ENCODE measurements at regions not wholly inside any gene's neighbourhood (a gene's known extent, or its start where the extent isn't known, plus 50 kb on each side); places are given as distances from the start of the nearest gene placed in this dataset.

DNA sequence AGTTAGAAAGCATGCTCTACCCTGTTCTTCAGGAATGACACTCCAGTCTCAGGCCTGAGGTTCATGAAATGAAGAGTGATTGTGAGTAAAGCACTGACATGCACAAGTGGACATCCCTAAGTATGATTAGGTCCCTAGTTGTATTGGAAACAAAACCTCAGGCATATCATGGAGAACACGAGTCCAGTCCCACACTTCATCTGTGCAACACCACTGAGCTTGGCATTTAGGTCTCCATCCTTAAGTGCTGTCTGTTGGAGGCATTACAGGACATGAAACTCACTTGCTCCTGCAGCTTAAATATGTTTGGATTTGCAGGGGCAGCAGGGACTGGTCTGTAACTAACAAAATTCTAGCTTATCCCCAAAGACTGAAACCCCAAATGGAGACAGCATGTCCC lies 250.3 kb upstream of the KLHL29 start:
- no peak for DNase-seq (ENCODE audit: low read depth, low spot score)
- Histone ChIP-seq H3K4me3 (ENCODE audit: low read depth in 2 of 2, low read length in 2 of 2) (no peak overlapping the region), H3K4me1 (ENCODE audit: control insufficient read depth, insufficient read depth, low read length) (no peaks in the 10 kb centered on the region), H3K9me3 (ENCODE audit: control insufficient read depth, insufficient read depth, low read depth, low read length) (no peaks in the 10 kb centered on the region), H3K27ac (ENCODE audit: low read length) (no peak overlapping the region), H3K27me3 (ENCODE audit: control insufficient read depth, insufficient read depth, low read length) (no peaks in the 10 kb centered on the region; the same call in 1 of the 2 replicates), H3K36me3 (ENCODE audit: control insufficient read depth, insufficient read depth, low read length) (no peaks in the 10 kb centered on the region)
- ATAC-seq: no peak
- ChIA-PET POLR2A (no interaction called here), CTCF (no interaction called here)
- intact Hi-C loops (cut with micrococcal nuclease; ENCODE audit: unreplicated experiment): no loop called here
- in situ Hi-C loops (cut with HindIII; ENCODE audit: low pct_unique_long_range_greater_than_20kb, low sequenced_read_pairs): no loop called here
- no TSS peak for BruUV-seq (replicated peaks)
- TF ChIP-seq POLR2AphosphoS5 (IDR thresholded peaks at IDR 0.05; ENCODE audit: low read depth, low read length): no peak
- TF ChIP-seq, protein P1, sequence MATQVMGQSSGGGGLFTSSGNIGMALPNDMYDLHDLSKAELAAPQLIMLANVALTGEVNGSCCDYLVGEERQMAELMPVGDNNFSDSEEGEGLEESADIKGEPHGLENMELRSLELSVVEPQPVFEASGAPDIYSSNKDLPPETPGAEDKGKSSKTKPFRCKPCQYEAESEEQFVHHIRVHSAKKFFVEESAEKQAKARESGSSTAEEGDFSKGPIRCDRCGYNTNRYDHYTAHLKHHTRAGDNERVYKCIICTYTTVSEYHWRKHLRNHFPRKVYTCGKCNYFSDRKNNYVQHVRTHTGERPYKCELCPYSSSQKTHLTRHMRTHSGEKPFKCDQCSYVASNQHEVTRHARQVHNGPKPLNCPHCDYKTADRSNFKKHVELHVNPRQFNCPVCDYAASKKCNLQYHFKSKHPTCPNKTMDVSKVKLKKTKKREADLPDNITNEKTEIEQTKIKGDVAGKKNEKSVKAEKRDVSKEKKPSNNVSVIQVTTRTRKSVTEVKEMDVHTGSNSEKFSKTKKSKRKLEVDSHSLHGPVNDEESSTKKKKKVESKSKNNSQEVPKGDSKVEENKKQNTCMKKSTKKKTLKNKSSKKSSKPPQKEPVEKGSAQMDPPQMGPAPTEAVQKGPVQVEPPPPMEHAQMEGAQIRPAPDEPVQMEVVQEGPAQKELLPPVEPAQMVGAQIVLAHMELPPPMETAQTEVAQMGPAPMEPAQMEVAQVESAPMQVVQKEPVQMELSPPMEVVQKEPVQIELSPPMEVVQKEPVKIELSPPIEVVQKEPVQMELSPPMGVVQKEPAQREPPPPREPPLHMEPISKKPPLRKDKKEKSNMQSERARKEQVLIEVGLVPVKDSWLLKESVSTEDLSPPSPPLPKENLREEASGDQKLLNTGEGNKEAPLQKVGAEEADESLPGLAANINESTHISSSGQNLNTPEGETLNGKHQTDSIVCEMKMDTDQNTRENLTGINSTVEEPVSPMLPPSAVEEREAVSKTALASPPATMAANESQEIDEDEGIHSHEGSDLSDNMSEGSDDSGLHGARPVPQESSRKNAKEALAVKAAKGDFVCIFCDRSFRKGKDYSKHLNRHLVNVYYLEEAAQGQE (IDR thresholded peaks at IDR 0.05; ENCODE audit: insufficient read depth in 1 of 2, low read depth in 2 of 2, low read length in 1 of 2): no peak
- TF ChIP-seq TCF7L2 (IDR thresholded peaks at IDR 0.05; ENCODE audit: low read depth, low read length): no peak
- no peak for TF ChIP-seq SIN3A (IDR thresholded peaks at IDR 0.05; ENCODE audit: borderline replicate concordance, insufficient read depth, low read depth, low read length)
- TF ChIP-seq, protein P2, sequence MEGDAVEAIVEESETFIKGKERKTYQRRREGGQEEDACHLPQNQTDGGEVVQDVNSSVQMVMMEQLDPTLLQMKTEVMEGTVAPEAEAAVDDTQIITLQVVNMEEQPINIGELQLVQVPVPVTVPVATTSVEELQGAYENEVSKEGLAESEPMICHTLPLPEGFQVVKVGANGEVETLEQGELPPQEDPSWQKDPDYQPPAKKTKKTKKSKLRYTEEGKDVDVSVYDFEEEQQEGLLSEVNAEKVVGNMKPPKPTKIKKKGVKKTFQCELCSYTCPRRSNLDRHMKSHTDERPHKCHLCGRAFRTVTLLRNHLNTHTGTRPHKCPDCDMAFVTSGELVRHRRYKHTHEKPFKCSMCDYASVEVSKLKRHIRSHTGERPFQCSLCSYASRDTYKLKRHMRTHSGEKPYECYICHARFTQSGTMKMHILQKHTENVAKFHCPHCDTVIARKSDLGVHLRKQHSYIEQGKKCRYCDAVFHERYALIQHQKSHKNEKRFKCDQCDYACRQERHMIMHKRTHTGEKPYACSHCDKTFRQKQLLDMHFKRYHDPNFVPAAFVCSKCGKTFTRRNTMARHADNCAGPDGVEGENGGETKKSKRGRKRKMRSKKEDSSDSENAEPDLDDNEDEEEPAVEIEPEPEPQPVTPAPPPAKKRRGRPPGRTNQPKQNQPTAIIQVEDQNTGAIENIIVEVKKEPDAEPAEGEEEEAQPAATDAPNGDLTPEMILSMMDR (IDR thresholded peaks at IDR 0.05): no peak

DNA sequence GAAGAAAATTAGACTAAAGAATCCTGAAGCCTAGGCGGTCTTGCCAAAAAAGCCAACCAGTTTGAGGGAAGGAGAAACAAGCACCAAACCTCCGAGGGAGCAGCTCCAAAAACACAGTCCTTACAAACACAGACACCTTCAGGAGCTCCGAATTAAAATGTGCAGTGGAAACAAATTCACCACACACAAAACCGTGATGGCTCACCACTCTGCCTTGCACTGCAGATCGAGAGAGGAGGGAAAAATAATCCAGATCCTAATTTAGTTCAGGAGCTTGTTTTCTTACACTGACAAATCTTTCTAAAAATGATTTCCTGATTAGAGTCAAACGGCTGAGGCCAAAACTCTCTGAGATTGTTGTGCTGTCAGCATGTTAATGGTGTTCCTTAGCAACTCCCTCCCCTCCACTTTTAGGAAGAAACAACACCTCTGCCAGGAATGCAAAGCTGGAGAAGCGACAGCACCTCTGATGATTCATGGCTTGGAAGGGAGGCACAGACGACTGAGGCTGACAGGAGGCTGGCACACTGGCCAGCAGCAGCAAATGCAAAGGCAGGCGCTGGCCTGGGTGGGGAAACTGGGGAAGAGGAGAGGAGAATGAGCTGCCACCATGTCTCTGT lies 249.4 kb upstream of the KLHL29 start:
- ChIA-PET CTCF (no interaction called here), POLR2A (no interaction called here)
- no TSS peak for BruUV-seq (replicated peaks)
- Histone ChIP-seq H3K27ac (ENCODE audit: low read length) (no peak overlapping the region), H3K27me3 (ENCODE audit: control insufficient read depth, insufficient read depth, low read length) (no peaks in the 10 kb centered on the region; the same call in 1 of the 2 replicates), H3K4me3 (ENCODE audit: low read depth in 2 of 2, low read length in 2 of 2) (no peak overlapping the region), H3K9me3 (ENCODE audit: control insufficient read depth, insufficient read depth, low read depth, low read length) (no peaks in the 10 kb centered on the region), H3K36me3 (ENCODE audit: control insufficient read depth, insufficient read depth, low read length) (no peaks in the 10 kb centered on the region), H3K4me1 (ENCODE audit: control insufficient read depth, insufficient read depth, low read length) (no peaks in the 10 kb centered on the region)
- DNase-seq (ENCODE audit: low read depth, low spot score) (no peak), ATAC-seq (no peak)
- intact Hi-C loops (cut with micrococcal nuclease; ENCODE audit: unreplicated experiment): no loop called here
- TF ChIP-seq, protein P1 (IDR thresholded peaks at IDR 0.05; ENCODE audit: insufficient read depth in 1 of 2, low read depth in 2 of 2, low read length in 1 of 2): no peak
- TF ChIP-seq POLR2AphosphoS5 (IDR thresholded peaks at IDR 0.05; ENCODE audit: low read depth, low read length): no peak
- no peak for TF ChIP-seq SIN3A (IDR thresholded peaks at IDR 0.05; ENCODE audit: borderline replicate concordance, insufficient read depth, low read depth, low read length)
- TF ChIP-seq, protein P2 (IDR thresholded peaks at IDR 0.05): no peak
- no peak for TF ChIP-seq TCF7L2 (IDR thresholded peaks at IDR 0.05; ENCODE audit: low read depth, low read length)
- in situ Hi-C loops (cut with HindIII; ENCODE audit: low pct_unique_long_range_greater_than_20kb, low sequenced_read_pairs): no loop called here

Measured in Panc1 (cell line).